HG03469 (cell line): ENCODE measurements at regions not wholly inside any gene's neighbourhood (a gene's known extent, or its start where the extent isn't known, plus 50 kb on each side); places are given as distances from the start of the nearest gene placed in this dataset.
"Not testable (repeated sequence)": the region's sequence is repeated elsewhere in the genome, so short reads cannot be mapped to it uniquely, and the experiment has no call there.

ENCODE experiments used
- ATAC-seq: cut with Tn5 transposase; IDR thresholded peaks from one replicate; pipeline ENCODE4 v1.9.1; 2021; ENCODE audit warnings: mild to moderate bottlenecking, moderate library complexity, moderate number of reproducible peaks; ENCODE audit not compliant: unreplicated experiment

DNA sequence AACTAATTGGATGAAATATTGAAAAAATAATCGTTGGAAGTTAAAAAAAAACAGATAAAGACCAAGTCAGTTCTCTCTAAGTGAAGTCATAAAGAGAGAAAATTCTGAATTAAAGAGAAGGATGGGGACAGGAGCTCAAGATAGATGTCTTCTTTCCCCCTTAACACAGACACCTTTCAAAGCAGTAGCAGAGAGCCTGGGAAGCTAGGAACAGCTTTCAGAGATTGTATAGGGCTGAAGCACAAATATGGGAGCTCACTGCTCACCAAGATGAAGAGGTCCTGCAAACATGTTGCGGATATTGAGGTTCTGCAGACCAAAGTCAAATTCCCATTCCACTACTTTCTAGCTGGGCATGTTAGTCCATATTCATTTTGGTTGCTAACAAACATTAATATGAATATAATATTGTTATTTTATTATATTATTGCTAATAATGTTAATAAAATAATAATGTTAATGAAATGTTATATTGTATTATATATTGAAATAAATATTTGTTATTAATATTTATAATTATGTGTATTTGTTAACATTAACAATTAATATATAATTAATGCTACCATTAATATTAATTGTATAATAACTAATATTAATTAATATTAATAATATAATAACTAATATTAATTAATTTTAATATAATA, 319.1 kb downstream of the OXSM start:
- ATAC-seq: no peak

DNA sequence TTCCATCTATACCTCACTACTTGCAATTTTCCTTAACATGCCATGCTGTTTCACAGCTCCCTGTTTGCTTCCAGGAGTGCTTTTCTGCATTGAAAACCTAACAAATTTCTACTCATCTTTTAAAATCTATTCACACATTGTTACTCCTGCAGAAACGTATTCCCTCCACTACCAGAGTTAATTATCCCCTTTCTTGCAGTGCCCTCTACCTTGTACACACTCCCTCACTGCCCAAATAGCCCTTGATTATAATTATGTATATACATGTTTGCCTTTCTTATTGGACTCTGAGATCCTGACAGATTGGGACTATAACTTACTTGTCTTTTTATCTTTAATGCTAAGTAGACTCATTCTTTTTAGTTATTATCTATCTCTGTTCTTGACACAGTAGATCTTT, 325.0 kb downstream of the OXSM start:
- ATAC-seq: no peak

DNA sequence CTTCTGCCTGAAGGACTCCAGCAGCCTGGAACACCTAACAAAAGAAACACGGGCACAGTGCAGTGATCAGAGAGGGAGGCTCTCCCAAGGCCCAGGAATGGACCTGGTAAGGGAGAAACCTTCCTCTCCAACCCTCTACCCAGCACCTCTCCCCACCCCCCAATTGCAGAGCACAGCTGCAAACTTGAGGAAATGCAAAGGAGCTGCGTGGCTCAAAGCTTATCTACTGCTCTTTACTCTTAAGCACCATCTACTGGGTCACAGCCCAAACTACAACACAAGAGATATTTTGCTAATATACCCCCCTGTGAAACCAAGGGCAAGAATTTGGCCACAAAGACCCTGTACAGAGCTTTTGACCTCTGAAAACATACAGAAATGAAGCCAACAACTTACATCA, 328.3 kb downstream of the OXSM start:
- peak; percentile 72 for ATAC-seq

DNA sequence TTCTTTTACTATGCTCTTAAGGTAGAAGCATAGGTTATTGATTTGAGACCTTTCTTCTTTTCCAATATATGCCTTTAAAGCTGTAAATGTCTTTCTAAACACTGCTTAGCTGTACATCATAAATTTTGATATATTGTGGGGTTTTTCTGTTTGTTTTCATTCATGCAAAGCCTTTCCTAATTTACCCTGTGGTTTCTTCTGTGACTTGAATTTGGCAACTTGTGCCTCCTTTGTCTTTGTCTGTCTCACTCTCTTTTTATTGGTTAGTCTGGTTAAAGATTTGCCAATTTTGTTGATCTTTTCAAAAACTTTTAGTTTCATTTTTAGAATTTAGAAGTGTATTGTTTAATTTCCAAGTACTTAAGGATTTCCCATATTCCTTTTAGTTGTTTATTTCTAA, 343.1 kb downstream of the OXSM start:
- ATAC-seq: no peak

DNA sequence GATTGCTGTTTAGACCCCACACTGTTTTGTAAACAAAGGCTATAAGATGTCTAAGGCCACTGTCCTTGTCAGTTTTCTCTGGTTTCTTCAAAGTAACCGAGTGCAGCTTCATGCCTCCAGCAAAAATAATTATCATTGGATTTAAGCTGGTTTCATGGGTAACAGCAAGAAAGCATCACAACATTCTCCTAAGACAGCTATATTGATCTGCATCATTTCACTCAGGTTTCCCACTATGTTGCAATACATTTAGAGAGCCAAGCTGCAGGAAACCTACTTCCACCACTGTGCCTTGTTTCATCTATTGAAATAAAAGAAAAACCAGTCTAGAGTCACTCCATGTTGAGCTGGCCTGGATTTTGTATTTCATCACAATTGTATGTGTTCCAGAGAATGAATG, 351.4 kb downstream of the OXSM start:
- no peak for ATAC-seq

DNA sequence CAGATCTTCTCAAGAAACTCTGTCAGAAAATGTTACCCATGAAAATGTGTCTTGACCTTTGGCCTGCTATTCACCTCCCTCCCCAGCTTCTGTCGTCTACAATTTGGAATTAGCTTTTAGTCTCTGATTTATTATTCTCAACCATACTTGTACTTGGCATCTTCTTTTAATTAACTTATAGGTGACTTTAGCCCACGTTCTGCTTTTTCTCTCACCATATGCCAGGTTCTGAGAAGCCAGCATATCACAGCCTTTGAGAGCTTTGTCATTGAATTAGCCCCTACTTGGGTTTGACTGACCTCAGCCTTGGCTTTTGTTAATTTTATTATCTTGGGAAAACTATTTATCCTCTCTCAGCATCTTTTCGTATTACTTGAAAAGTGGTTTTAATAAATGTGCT, 355.9 kb downstream of the OXSM start:
- ATAC-seq: no peak

DNA sequence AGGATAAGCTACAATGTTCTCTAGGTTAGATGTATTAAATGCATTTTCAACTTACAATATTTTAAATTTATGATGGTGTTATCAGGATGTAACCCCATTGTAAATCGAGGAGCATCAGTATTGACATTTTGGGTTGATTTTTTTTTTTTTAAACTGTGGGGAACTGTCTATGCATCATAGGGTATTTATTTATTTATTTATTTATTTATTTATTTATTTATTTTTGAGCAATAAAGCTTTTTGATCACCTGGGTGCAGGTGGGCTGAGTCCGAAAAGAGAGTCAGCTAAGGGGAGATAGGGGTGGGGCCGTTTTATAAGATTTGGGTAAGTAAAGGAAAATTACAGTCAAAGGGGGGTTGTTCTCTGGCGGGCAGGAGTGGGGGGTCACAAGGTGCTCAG, 367.5 kb downstream of the OXSM start:
- not testable (repeated sequence) for ATAC-seq

DNA sequence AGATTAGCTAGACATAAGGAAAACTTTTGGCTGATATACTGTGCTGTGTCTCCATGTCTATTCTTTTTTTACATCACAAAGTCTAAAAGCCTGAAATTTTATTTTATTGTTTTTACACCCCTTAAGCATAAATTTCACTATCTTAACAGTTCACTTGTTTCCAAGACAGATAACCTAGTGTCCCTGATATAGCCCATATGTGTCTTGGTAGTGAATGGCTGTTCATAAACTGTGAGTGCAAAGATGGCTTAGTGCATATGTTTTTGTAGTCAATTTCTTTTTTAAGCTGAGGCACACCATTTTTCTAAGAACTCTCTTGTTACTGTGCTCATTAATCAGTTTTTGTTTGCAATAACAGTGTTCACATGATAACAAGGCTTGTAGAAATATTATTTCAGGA, 381.1 kb downstream of the OXSM start:
- no peak for ATAC-seq

DNA sequence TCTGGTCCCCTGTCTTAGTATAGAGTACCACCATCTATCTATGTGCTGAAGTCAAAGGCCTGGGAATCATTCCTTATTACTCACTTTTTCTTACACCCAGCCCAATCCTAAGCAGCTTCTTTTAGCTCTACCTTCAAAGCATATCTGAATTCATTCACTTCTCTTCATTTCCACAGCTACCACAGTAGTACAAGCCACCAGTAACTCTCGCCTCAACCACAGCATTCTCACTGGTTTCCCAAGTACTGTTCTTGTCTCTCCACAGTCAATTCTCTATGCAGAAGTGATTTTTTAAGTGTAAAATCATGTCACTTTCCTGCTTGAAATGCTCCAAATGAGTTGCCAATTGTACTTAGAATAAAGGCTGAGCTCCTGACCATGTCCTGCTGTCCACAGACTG, 401.7 kb downstream of the OXSM start:
- no peak for ATAC-seq

DNA sequence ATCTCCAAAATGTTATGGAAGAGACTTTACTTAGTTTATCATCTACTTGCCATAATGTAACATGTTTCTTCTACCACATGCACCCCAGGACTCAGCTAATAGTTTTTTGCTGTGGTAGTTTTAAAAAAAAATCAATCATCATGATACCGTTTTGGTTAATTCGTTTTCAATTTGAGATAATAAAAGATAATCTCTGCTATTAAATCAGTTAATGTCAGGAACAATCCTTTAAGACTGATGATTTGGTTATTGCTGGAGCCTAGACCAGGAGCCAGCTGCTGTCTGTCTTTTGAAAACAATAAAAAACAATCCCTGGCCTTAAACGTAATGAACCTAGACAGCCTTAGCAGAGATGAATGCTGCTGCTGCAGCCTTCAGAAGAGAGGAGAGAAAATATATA, 403.7 kb downstream of the OXSM start:
- ATAC-seq: no peak

DNA sequence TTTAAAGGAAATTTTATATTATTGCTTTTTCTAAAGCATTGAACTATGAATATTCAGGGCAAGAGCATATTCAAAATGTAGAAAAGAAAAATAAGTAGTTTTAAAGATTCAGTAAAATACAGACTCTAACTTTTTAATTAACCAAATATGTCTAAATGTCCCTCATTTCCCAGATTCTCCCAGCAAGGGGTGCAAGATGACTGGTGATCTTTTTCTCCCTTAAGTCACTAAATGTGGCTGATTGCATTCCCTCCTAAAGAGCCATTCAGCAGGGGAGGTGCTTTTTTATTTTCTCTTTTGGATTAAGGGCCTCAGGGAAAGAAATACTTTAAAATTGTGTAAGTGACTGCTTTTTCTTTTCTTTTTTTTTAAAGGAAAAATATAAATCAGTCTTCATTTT, 406.9 kb downstream of the OXSM start:
- no peak for ATAC-seq

DNA sequence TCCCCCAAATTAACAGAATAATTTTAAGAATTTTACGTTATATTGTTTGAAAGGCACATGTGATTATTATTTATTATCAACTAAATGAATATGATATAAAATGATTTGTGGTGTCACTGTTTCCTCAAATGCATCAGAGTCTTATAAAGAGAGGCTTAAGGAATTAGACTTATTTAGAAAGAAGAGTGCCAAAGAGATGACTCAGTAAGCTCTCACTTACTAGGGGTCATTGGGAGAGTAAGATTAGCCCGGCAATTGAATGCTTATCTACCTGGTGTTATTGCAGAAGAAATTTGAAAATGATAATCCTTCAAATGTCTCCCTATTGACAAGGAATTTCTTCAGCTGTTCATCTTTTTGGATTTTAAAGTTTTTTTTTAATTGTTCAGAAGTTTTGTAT, 408.7 kb downstream of the OXSM start:
- ATAC-seq: no peak

DNA sequence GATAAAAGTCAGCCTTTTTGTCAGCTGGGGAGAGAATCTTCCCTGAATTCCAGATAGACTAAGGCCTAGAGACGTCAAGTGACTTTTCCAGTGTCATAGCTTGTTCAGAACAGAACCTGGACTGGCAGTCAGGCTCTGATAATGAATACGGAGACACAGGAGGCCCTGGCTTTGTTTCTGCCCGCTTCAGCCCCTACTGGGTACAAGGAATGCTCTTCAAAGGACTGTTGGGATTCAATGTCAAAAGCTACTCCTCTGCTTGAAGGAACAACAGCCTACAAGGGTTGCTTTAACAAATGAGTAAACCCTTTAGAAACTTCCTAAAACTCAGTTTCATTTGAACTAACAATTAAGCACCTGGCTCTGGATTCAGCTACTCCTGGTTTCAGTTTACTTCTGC, 412.3 kb downstream of the OXSM start:
- ATAC-seq: no peak

DNA sequence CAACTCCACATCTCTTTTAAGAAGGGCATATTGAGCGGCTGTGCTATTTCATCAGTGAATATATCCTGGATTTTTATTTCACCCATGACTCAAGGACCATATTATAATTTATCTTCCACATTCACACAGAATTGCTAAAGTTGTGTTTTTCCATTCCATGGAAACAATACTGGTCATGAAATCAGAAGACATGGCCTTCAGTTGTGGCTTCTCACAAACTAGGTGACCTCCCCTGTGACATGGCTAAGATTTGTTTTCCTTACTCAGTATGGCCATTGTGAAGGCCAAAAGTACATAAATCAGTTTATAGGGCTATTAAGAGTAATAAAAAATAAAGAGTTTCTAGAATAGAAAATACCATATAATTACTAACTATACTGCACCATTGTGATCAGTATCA, 415.6 kb downstream of the OXSM start:
- no peak for ATAC-seq

DNA sequence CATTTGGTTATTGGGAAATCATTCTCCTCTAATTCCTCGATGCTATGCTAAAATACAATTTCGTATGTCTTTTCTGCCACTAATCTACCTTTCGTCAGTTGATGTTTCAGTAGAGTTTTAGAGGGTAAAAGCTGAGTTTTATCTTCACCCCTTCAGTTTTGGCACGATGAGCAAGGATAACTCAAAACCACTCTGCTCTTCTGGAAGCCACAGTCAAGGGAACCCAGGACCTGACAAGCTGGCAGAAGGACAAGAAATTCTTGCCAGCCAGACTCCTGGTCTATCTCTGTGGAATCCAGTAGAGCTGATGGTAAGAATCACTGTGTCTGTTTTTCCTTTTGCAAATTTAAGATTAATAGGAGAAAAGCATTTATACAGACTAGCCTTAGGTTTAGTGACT, 414.4 kb upstream of the LRRC3B start:
- no peak for ATAC-seq

DNA sequence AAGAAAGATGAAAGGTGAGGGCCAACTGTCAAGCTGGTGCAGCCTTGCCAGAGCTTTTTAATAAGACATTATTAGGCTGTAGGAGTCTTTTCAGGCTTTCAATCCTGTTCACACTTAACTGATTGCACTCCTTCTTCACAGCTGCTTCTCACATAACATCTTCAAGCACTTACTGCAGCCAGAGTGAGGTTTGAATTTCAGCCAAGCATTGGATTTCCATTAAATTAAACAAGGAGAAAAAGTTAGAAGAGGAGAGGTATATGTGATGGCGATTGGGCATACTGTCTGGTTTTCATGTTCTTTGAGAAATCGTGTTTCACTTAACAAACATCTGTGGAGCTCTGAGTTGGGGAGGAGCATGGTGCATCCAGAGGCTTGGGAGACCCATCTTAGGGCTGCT, 392.8 kb upstream of the LRRC3B start:
- ATAC-seq: no peak

DNA sequence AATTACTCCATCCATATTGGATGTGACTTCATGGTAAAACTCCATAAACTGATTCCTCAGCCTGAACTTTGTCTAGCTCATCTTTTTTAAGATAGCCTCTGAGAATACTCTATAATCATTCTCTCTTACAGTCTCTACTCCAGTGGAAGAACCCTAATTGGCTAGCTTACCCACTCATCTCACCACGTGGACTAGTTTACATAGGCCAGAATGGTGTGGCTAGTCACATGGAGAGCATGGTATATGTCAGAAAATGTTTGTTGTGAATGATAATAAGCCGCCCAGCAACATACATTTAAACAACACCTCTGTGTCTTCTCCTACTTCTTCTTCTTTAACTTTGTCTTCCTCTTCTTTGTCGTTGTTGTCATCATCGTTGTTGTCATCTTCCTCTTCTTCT, 389.2 kb upstream of the LRRC3B start:
- ATAC-seq: no peak

DNA sequence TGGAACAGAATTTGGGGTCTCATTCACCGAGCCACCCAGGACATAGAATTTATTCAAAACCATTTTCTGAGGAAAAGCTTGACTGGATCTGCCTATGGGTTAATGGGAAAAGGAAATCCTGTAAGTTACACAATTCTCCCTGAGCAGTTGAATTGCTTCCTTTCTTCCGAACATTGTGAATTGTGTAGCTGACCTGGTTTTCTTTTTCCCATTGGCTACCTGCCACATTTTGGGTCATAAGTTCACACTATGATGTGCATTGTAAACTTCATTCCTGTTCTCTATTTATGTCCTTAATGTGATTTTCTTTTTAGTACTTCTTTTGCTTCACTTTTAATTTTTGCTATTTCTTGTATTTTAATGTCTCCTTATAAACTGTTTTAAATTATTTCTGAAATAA, 386.0 kb upstream of the LRRC3B start:
- no peak for ATAC-seq

DNA sequence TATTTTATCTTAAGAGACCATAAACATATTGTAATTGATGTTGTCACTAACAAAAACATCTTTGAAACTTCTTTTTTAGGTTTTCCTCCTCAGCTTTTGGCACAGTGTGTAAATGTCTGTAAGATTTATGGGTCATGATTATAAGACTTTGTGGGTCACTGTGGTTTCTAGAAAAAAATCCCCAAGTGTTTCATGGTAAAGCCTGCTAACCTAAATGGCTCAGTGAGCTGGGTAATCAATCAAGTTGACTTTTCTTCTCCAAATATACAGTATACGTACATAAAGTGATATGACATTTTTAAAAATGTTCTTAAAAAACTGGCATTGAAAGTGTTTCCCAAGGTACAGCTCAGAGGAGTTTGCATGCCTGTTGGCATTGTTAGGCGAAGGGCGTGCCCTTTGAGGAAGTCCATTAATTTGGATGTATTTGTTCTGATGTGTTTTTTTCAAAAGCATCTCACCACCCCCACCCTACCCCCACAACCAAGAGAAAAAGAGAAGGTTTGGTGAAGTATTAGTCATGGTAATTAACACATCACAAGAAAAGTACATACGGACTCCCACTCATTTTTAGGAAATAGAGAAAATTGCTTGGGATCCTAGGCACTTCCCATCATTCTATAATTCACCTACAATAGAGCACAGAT, 385.4 kb upstream of the LRRC3B start:
- ATAC-seq: no peak

DNA sequence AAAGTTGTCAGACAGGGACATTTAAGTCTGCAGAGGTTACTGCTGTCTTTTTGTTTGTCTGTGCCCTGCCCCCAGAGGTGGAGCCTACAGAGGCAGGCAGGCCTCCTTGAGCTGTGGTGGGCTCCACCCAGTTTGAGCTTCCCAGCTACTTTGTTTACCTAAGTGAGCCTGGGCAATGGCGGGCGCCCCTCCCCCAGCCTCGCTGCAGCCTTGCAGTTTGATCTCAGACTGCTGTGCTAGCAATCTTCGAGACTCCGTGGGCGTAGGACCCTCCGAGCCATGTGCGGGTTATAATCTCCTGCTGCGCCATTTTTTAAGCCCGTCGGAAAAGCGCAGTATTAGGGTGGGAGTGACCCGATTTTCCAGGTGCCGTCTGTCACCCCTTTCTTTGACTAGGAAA, 378.0 kb upstream of the LRRC3B start:
- not testable (repeated sequence) for ATAC-seq

DNA sequence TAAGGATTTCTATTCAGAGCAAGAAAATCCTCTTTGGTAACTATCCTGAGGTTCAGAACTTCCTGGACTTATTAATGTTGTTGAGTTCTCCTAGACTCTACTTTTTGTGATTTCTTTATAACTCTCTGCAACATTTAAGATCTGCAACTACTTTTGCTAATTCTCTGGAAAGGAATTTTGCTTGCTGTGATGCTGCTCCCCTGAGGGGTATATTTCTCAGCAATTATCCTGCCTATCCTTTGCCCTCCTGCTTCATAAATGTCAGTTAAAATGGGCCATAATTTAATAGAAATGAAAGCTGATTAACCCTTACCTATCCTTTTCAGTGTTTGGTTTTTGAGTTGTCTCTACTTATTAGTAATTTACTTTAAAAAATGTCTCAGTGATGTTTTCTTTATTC, 377.3 kb upstream of the LRRC3B start:
- no peak for ATAC-seq

DNA sequence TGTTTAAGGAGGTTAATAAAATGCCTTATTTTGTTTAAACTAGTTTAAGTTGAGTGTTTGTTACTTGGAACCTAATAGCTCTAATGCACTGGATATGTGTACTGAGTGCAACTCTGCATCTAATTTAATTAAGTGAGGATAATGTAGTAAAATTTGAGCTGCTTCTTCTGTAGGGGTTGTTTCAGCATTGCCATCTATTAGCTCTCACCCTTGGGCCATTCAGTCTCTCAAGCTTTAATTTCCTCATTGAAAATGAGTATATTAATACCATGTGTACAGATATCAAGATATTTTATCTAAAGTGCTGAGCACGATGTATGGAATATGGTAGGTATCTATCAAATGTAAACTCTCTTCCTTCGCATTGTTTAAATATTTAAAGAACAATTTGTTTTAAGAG, 375.7 kb upstream of the LRRC3B start:
- no peak for ATAC-seq

DNA sequence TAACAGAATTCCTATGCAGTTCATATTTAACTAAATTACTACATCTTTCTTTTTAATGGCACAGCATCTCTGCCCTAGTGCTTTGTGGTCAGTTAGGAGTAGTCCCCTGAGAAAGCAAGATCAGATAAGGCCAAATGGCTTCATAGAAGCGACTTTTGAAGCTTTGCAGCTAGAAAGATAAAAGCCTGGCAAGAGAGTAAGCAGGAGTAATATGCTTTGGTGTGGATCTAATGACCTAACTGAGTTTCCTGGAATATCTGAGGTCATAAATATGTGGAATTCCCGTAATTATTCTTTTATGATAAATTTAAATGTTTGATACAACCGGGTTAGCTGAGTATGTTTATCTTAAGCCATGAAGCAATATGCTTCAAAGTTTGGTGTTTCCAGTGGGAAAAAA, 374.9 kb upstream of the LRRC3B start:
- ATAC-seq: no peak
